Activated CD4-positive, alpha-beta T cell treated with anti-CD3 and anti-CD28 coated beads, Interleukin-2, Interleukin-4, amounts not matched to agents 100 ng/mL and 50 ng/mL, durations not matched to agents 16 hours and 8 hours (primary cell): ENCODE measurements at regions not wholly inside any gene's neighbourhood (a gene's known extent, or its start where the extent isn't known, plus 50 kb on each side); places are given as distances from the start of the nearest gene placed in this dataset.

Experiments
- DNase-seq: peaks from one replicate; pipeline ENCODE4 v3.0.0-alpha.2; 2020; ENCODE audit warnings: low spot score

- DNase-seq: no peak
Observed at GRCh38 chr16:54363766-54364165, 77.2 kb upstream of the IRX3 start.

DNA sequence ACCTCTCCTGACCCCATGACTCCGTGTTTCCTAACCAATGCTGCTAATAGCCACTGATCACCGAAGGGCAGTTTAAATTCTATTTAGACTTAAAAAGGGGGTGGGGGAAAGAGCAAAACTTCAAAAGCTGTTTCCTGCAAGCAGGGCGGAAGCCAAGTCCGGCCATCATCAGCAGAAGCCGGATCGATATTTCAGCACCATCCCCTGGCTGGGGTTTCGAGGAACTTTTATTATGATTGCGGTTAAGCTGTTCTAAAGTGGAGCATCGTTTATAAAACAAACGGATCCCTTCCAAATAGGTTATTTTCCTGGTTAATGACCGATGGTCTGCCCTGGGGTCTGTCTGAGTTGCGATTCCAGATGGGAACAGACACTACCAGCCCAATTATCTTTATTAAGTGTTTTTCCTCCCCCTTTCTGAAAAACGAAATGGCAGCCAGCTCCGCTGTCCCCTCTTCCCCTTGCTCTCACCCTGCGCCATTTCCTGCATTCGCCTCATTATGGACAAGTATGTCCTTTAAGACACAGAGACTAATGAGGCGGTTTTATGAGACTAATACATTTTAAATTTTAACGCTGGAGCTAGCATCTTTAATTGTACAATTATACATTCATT, 76.1 kb upstream of the IRX3 start:
- DNase-seq: no peak

GRCh38 chr16:54361246-54361645, 74.7 kb upstream of the IRX3 start:
- DNase-seq: no peak

DNA sequence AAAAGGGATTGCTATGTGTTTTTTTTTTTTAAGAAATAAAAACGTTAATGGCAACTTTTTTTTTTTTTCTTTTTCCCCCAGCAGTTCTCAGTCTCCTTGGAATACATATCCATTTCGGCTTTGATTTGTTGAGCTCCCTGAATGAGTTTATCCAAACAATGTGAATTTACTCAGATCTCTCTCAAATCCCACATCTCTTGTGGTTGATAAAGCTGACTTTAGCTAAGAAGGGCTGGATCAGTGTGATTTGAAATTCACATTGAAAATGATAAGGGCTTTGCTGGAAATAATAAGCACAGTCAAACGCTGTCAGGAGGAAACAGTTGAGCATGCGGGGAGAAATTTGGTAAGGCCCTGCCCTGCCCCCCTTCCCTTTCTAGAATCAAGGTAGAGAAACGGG, 74.1 kb upstream of the IRX3 start:
- DNase-seq: no peak

- no peak for DNase-seq
Observed at GRCh38 chr16:54359555-54359954, 73.0 kb upstream of the IRX3 start.

GRCh38 chr16:54359081-54359480, 72.5 kb upstream of the IRX3 start:
- DNase-seq: no peak

DNA sequence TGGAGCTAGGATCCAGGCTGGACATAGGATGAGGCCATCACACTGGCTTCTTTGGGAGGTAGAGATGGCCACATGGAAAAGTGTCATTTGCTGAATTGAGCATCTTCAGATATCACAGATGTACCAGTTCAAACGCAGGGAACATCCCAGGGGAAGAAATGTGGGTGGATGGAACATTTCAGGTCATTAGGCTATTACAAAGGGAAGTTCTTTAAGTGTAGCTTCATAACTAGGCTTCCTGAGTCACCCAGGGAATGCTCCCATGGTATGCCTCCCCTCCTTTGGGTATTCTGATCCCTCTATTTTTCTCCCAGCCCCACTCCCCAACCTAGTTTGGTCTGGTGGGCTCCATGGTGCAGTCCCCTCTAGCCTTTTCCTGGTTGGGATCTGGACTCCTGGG, 69.8 kb upstream of the IRX3 start:
- no peak for DNase-seq

- no peak for DNase-seq
Observed at GRCh38 chr16:54355251-54355650, 68.7 kb upstream of the IRX3 start.

DNA sequence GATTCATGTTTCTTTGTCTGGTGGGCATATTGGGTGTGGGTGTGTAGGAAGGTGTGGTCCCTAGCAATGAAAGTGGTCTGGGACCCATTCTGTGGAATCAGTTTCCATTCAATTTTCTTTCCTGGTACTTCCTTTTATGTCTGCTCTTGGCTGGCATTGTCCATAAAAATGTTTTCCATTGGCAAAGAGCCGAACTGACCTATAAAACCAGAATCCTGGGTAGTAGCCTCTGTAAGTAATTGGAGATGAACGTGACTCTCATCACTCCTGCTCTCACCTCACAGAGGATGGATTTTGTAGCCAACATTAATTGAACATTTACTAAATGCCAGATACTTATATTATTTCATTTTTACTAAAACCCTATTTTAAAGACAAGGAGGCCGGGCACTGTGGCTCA, 66.5 kb upstream of the IRX3 start:
- no peak for DNase-seq

DNA sequence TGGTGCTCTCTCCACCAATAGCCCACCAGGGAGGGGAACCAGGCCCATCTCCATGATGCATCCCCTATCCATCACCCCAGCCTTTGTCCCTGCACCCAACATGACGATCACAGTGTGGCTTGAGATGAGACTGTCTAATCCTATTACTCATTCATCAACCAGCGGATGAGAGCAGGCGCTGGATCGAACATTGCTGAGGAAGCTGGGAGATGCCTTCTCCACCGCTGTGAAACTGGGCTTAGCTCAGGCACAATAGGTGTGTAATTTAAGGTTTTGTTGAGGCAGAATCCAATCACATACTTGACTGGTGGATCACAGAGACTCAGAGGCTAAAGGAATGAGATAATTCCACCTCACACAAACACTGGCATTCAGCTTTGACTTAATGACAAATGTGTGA, 64.6 kb upstream of the IRX3 start:
- DNase-seq: no peak

- DNase-seq: no peak
Observed at GRCh38 chr16:54347961-54348360, 61.4 kb upstream of the IRX3 start.

DNA sequence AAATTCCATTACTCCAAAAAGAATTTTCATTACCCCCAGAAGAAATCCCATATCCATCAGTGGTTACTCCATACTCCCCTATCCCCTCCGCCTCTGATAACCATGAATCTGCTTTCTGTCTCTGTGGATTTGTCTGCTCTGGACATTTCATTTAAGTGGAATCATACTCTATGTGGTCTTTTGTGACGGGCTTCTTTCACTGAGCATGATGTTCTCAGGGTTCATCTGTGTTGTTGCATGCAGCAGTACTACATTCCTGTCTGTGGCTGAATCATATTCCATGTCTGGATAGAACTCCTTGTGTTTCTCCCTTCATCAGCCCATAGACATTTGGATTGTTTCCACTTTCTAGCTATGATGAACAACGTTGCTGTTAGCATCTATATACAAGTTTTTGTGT, 59.5 kb upstream of the IRX3 start:
- DNase-seq: no peak

- DNase-seq: no peak
Observed at GRCh38 chr16:54344646-54345630, 58.4 kb upstream of the IRX3 start.

DNA sequence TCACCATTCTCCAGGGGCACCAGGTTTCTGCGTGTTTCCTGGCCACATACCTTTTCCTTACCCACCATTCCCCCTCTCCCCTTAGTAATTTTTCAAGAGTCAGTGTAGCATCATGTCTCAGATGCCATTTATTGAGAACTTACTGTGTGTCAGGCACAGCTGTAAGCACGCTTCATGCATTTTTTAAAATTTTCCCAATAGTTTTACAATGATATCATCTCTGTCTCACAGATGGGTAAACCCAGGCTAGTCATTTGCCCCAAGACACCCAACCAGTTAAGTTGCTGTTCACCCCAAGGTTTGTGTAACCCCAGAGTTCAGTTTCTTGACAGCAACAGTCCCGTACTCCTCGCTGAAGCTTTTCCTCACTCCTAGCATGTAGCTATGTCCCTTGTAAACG, 56.4 kb upstream of the IRX3 start:
- DNase-seq: no peak

GRCh38 chr16:54341892-54342776, 55.5 kb upstream of the IRX3 start:
- DNase-seq: no peak

DNA sequence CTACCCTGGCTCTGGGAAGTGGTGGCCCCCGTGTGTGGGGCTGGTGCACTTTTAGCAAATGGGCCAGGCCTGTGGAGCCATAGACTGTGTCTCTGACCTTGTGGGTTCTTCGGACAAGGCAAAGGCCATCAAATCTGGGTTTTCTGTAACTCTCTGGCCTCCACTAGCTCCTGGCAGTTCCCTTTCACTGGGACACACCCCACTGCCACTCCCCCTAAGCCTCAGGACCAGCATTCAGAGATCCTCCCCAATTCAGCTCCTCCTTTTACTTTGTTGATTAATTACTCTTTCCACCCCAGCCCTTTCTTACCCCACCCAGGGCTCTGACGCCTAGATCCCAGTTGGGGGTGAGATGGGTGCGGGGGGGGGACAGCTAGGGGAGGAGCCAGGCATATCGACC, 53.9 kb upstream of the IRX3 start:
- no peak for DNase-seq

DNA sequence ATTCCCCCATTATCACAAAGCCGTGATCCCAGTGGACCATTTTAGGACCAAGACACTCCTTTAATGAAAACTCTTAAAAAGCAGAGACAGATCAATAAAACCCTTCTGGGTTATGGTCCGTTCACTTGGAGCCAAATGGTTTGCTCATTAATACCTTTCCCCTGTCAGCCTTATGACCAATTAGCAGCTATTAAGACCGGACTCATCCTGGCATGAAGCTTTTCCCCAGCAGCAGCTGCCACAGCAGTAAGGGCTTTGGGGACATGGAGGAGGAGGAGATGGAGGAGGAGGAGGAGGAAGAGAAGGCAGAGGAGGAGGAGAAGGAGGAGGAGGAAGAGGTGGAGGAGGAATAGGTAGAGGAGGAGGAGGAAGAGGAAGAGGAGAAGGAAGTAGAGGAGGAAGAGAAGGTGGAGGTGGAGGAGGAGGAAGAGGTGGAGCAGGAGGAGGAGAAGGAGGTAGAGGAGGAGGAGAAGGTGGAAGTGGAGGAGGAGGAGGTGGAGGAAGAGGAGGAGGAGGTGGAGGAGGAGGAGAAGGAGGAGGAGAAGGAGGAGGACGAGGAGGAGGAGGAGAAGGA, 50.1 kb upstream of the IRX3 start:
- DNase-seq: no peak
